Kidney (tissue), 13 donors: ENCODE measurements at regions not wholly inside any gene's neighbourhood (a gene's known extent, or its start where the extent isn't known, plus 50 kb on each side); places are given as distances from the start of the nearest gene placed in this dataset.

Source experiments
- DNase-seq, 5 donors: peaks; one replicate each; pipeline ENCODE4 v3.0.0-alpha.2; 2013 to 2020
- FAIRE-seq: peaks from 2 replicates; lab custom pipeline; 2012; peaks lifted over from hg19 to GRCh38; lab: Jason Lieb, UNC
- H3K27ac ChIP-seq, 2 donors: one replicate each; pipeline ENCODE4 v1.7.0; 2013; ENCODE audit warnings: low read depth in 2 of 2, low read length in 2 of 2, inconsistent platforms in 1 of 2
- H3K27me3 ChIP-seq: one replicate; pipeline ENCODE4 v1.7.1; 2013; ENCODE audit warnings: low read length, inconsistent platforms; ENCODE audit not compliant: control insufficient read depth, insufficient read depth
- H3K36me3 ChIP-seq, 3 donors: one replicate each; pipeline versions ENCODE4 v1.7.0 to v1.7.1; 2013; ENCODE audit warnings: low read length in 3 of 3, control low read depth in 1 of 3, inconsistent platforms in 1 of 3; ENCODE audit not compliant: insufficient read depth in 3 of 3, control insufficient read depth in 2 of 3
- H3K4me1 ChIP-seq, 3 donors: one replicate each; pipeline versions ENCODE4 v1.7.0 to v1.7.1; 2013; ENCODE audit warnings: low read length in 3 of 3, inconsistent platforms in 1 of 3, low read depth in 1 of 3; ENCODE audit not compliant: control insufficient read depth in 2 of 3, insufficient read depth in 2 of 3
- H3K4me3 ChIP-seq, 3 donors: one replicate each; pipeline versions ENCODE4 v1.7.0 to v1.8.1; 2013; ENCODE audit warnings: low read length in 3 of 3, control low read depth in 1 of 3, inconsistent platforms in 1 of 3
- H3K9ac ChIP-seq, 3 donors: one replicate each; pipeline versions ENCODE4 v1.7.0 to v1.7.1; 2013; ENCODE audit warnings: low read length in 3 of 3, control low read depth in 1 of 3, inconsistent platforms in 1 of 3
- H3K9me3 ChIP-seq, 3 donors: one replicate each; pipeline versions ENCODE4 v1.7.0 to v1.7.1; 2013; ENCODE audit warnings: low read length in 3 of 3, control low read depth in 1 of 3, inconsistent platforms in 1 of 3; ENCODE audit not compliant: control insufficient read depth in 2 of 3, insufficient read depth in 1 of 3
- intact Hi-C: fragments of 100-400 bp; cut with DNase I; formaldehyde crosslinking; loops from one replicate; pipeline ENCODE4 v1.11.1; 2022
- TF ChIP-seq, protein P1 (sequence below): IDR thresholded peaks from 3 replicates; pipeline ENCODE4 v1.5.1; 2012; ENCODE audit warnings: mild to moderate bottlenecking, moderate library complexity, borderline replicate concordance; ENCODE audit not compliant: insufficient read depth; ENCODE audit errors: extremely low read depth
- donor health status: control.
- donor health status: control.
- donor health status: control.
- donor health status: control.
- donor health status: control.
- donor health status: DM: yes; HTN: yes; CAD: no.
- donor health status: Normal renal cell carcinoma (clear cell type).

- Histone ChIP-seq H3K9me3 (no peaks in the 10 kb centered on the region), H3K4me1 (peaks cover 0 to 3% (median 0%) of the 10 kb centered on the region in 3 donors), H3K4me3 (no peak overlapping the region), H3K27me3 (no peaks in the 10 kb centered on the region), H3K27ac (no peak overlapping the region), H3K36me3 (no peaks in the 10 kb centered on the region), H3K9ac (no peak overlapping the region)
- intact Hi-C loops = no loop called here
- FAIRE-seq (no peak), DNase-seq (peak in 1 of 5 donors; percentile 66)
- TF ChIP-seq, protein P1, sequence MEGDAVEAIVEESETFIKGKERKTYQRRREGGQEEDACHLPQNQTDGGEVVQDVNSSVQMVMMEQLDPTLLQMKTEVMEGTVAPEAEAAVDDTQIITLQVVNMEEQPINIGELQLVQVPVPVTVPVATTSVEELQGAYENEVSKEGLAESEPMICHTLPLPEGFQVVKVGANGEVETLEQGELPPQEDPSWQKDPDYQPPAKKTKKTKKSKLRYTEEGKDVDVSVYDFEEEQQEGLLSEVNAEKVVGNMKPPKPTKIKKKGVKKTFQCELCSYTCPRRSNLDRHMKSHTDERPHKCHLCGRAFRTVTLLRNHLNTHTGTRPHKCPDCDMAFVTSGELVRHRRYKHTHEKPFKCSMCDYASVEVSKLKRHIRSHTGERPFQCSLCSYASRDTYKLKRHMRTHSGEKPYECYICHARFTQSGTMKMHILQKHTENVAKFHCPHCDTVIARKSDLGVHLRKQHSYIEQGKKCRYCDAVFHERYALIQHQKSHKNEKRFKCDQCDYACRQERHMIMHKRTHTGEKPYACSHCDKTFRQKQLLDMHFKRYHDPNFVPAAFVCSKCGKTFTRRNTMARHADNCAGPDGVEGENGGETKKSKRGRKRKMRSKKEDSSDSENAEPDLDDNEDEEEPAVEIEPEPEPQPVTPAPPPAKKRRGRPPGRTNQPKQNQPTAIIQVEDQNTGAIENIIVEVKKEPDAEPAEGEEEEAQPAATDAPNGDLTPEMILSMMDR = no peak
Measured at GRCh38 chr7:1286946-1287645, 54.4 kb downstream of the UNCX start.

GRCh38 chr7:1287752-1288201 lies 55.1 kb downstream of the UNCX start:
- Histone ChIP-seq H3K36me3 (no peaks in the 10 kb centered on the region), H3K9me3 (no peaks in the 10 kb centered on the region), H3K4me1 (peaks cover 0 to 3% (median 0%) of the 10 kb centered on the region in 3 donors), H3K27me3 (no peaks in the 10 kb centered on the region), H3K27ac (no peak overlapping the region), H3K4me3 (no peak overlapping the region), H3K9ac (no peak overlapping the region)
- peak in 1 of 5 donors; percentile 56 for DNase-seq
- FAIRE-seq = no peak
- TF ChIP-seq, protein P1 = no peak
- intact Hi-C loops = no loop called here

GRCh38 chr7:1288390-1288995 lies 55.8 kb downstream of the UNCX start:
- no peak overlapping the region for H3K4me3 ChIP-seq
- H3K27me3 ChIP-seq = no peaks in the 10 kb centered on the region
- H3K4me1 ChIP-seq = peaks cover 0 to 3% (median 0%) of the 10 kb centered on the region in 3 donors
- TF ChIP-seq, protein P1 = no peak
- H3K27ac ChIP-seq = no peak overlapping the region
- no peak overlapping the region for H3K9ac ChIP-seq
- no peak for FAIRE-seq
- H3K9me3 ChIP-seq = no peaks in the 10 kb centered on the region
- DNase-seq = peak in 1 of 5 donors; percentile 48
- intact Hi-C loops = no loop called here
- H3K36me3 ChIP-seq = no peaks in the 10 kb centered on the region
